ENCODE measurements at regions not wholly inside any gene's neighbourhood (a gene's known extent, or its start where the extent isn't known, plus 50 kb on each side); places are given as distances from the start of the nearest gene placed in this dataset.
"Not testable (repeated sequence)": the region's sequence is repeated elsewhere in the genome, so short reads cannot be mapped to it uniquely, and the experiment has no call there.

- DNase-seq: no peak
Observed at GRCh38 chr1:234769986-234770795, 160.2 kb upstream of the IRF2BP2 start.

GRCh38 chr1:234769284-234769985, 159.5 kb upstream of the IRF2BP2 start:
- DNase-seq: no peak

- no peak for DNase-seq
Observed at GRCh38 chr1:234768569-234769283, 158.7 kb upstream of the IRF2BP2 start.

- no peak for DNase-seq
Observed at GRCh38 chr1:234768171-234768568, 158.2 kb upstream of the IRF2BP2 start.

- DNase-seq: no peak
Observed at GRCh38 chr1:234765672-234766071, 155.7 kb upstream of the IRF2BP2 start.

- DNase-seq: no peak
Observed at GRCh38 chr1:234765181-234765580, 155.2 kb upstream of the IRF2BP2 start.

GRCh38 chr1:234763910-234764309, 153.9 kb upstream of the IRF2BP2 start:
- no peak for DNase-seq

- DNase-seq: peak; percentile 61
Observed at GRCh38 chr1:234763367-234763766, 153.4 kb upstream of the IRF2BP2 start.

GRCh38 chr1:234762127-234762526, 152.1 kb upstream of the IRF2BP2 start:
- DNase-seq: not testable (repeated sequence)

- DNase-seq: no peak
Observed at GRCh38 chr1:234760303-234760723, 150.3 kb upstream of the IRF2BP2 start.

- DNase-seq: no peak
Observed at GRCh38 chr1:234759888-234760287, 149.9 kb upstream of the IRF2BP2 start.

GRCh38 chr1:234758851-234759250, 148.9 kb upstream of the IRF2BP2 start:
- no peak for DNase-seq

GRCh38 chr1:234756857-234757256, 146.9 kb upstream of the IRF2BP2 start:
- DNase-seq: no peak

GRCh38 chr1:234756066-234756774, 146.2 kb upstream of the IRF2BP2 start:
- DNase-seq: no peak

- no peak for DNase-seq
Observed at GRCh38 chr1:234755449-234755863, 145.5 kb upstream of the IRF2BP2 start.

- peak; percentile 28 for DNase-seq
Observed at GRCh38 chr1:234753979-234754378, 144.0 kb upstream of the IRF2BP2 start.

GRCh38 chr1:234752927-234753326, 142.9 kb upstream of the IRF2BP2 start:
- no peak for DNase-seq

- DNase-seq: no peak
Observed at GRCh38 chr1:234751678-234752077, 141.7 kb upstream of the IRF2BP2 start.

GRCh38 chr1:234750922-234751627, 141.1 kb upstream of the IRF2BP2 start:
- no peak for DNase-seq

- DNase-seq: no peak
Observed at GRCh38 chr1:234748713-234749112, 138.7 kb upstream of the IRF2BP2 start.

- peak; percentile 70 for DNase-seq
Observed at GRCh38 chr1:234748066-234748465, 138.1 kb upstream of the IRF2BP2 start.

GRCh38 chr1:234746798-234747196, 136.8 kb upstream of the IRF2BP2 start:
- DNase-seq: no peak
